GM18520 (cell line): ENCODE measurements at regions not wholly inside any gene's neighbourhood (a gene's known extent, or its start where the extent isn't known, plus 50 kb on each side); places are given as distances from the start of the nearest gene placed in this dataset.
"Not testable (repeated sequence)": the region's sequence is repeated elsewhere in the genome, so short reads cannot be mapped to it uniquely, and the experiment has no call there.

Experiments
- ATAC-seq: cut with Tn5 transposase; IDR thresholded peaks from one replicate; pipeline ENCODE4 v1.9.1; 2021; ENCODE audit not compliant: unreplicated experiment

DNA sequence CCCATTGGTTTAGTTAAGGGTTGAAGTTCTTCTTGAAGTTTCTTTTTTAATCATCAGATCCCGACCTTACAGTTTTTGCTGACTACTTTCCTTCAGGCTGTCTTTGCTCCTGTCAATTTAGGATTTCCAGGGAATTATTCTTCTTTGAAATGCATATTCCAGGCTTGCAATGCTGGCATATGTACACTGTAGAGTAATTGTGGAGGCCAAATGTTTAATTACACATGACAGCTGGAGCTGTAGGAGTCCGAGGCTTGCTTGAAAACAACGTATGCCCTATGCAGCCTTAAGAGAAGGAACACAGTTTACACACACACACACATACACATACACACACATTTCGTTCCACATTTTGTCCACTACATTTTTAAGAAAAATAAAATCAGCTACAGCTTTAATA is 602.3 kb downstream of the TMEM182 start:
- ATAC-seq, result no peak

GRCh38 chr2:103365071-103365470 is 603.2 kb downstream of the TMEM182 start:
- ATAC-seq, result no peak

- no peak for ATAC-seq
These were observed 606.0 kb downstream of the TMEM182 start for GRCh38 chr2:103367877-103368276.

DNA sequence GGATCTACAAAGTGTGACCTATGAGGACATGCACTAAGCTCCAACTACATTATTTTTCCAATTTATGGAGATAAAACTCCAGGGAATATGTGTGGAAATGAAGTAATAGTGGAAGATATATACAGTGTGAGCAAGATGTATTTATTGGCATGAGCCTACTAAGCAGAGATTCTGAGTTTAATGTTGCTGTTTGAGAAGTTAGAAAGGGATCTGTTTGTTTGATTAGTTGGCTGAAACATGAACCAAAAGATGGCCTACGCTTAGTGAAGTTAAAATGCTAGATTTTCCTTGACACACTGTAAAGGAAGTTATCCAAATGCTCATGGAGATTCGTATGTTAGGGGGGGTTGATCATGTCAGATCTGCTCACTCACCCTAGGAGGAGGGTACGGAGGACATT is 621.7 kb downstream of the TMEM182 start:
- ATAC-seq, result no peak

GRCh38 chr2:103386872-103387271 is 625.0 kb downstream of the TMEM182 start:
- no peak for ATAC-seq

DNA sequence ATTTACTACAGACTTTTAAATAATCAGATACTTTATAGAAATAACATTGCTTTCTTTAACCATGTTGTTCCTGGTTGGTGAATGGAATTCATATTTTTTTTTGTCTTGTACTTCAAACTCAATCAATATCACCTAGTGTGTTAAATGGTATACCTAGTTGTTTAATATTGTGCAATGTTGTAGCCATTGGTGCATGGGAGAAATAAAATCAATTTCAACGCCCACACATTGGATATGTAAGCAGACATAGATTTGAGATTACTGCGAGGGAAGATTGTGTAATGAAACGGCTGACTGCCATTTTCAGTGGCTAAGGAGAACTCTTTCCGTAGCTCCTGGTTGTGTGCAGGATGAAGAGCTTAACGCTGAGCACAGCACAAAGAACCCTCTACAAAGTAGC is 626.1 kb downstream of the TMEM182 start:
- ATAC-seq, result no peak

- no peak for ATAC-seq
These were observed 634.3 kb downstream of the TMEM182 start for GRCh38 chr2:103396152-103396551.

DNA sequence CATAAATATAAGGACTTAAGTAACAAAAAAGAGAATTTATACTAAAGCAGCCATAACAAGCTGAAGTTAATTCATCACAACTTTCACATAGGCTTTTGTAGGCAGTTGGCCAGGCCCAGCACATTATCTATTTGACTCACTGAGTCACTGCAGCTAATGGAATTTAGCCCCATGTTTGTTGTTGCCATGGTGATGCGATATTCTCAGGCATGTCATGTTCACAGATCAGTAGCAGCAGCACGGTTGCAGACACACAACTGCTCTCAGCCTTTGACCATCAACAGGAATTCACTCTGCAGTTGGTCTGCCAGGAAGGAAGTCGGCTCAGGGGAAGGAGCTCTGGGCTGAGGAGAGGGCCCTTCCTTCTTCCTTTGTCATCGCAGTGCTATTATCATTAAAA is 639.8 kb downstream of the TMEM182 start:
- no peak for ATAC-seq

- no peak for ATAC-seq
These were observed 640.5 kb downstream of the TMEM182 start for GRCh38 chr2:103402336-103402735.

- no peak for ATAC-seq
These were observed 641.1 kb downstream of the TMEM182 start for GRCh38 chr2:103402944-103403343.

DNA sequence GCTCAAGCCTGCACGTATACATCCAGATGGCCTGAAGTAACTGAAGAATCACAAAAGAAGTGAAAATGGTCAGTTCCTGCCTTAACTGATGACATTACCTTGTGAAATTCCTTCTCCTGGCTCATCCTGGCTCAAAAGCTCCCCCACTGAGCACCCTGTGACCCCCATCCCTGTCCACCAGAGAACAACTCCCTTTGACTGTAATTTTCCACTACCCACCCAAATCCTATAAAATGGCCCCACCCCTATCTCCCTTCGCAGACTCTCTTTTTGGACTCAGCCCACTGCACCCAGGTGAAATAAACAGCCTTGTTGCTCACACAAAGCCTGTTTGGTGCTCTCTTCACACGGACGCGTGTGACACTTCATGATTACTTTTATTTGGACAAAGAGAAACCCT is 641.6 kb downstream of the TMEM182 start:
- ATAC-seq, result not testable (repeated sequence)

DNA sequence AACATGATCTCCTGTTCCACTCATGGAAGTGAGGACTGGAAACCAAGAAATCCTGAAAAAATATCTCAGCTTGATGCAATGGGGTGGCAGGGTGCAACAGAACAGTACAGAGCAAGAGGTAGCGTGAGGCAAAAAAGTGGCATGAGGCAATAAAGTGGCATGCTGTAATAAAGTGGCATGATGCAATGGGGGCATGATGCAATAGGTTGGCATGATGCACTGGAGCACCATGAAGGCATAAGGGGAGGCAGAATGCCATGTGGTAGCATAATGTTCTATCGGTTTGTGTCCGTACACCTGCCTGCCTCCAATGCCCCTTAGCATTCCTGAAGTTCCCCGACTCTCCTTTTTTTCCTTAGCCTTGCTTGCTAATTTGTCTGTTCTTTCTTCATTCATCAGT is 648.4 kb downstream of the TMEM182 start:
- no peak for ATAC-seq

GRCh38 chr2:103419506-103419905 is 657.7 kb downstream of the TMEM182 start:
- ATAC-seq, result no peak

GRCh38 chr2:103423100-103423499 is 661.3 kb downstream of the TMEM182 start:
- no peak for ATAC-seq

DNA sequence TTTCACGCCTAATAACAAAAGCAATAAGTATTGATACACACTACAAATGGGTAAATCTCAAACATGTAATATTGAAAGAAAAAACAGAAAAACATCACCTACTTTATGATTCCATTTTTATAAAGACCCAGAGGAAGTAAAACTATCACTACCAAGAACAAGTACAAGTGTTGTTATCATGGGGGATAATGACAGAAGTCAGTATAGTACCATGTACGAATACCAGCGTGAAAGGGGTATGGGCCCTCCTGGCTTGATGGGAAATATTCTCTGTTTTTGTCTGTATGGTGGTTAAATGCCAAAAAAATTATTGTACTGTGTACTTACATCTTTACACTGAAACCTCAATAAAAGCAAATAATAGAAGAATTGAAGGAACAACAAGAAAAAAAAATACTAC is 665.7 kb downstream of the TMEM182 start:
- no peak for ATAC-seq

GRCh38 chr2:103430191-103430590 is 668.4 kb downstream of the TMEM182 start:
- ATAC-seq, result no peak

DNA sequence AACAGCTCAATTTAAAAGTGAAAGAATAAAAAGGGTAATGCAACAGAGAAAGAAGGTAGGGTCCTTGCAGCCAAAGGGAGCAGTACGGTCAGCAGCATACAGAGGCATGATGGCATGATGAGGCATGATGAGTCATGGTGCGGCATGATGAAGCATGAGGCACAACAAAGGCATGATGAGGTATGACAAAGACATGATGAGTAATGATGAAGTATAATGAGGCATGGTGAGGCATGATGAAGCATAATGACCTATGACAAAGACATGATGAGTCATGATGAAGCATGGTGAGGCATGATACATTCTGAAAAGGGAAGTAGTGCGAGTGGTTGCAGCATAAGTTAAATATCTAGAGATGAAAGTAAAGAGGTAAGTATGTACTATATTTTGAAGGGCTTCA is 673.2 kb downstream of the TMEM182 start:
- ATAC-seq, result peak; percentile 44

GRCh38 chr2:103437161-103437560 is 675.3 kb downstream of the TMEM182 start:
- ATAC-seq, result no peak

- ATAC-seq, result no peak
These were observed 683.5 kb downstream of the TMEM182 start for GRCh38 chr2:103445347-103445746.

DNA sequence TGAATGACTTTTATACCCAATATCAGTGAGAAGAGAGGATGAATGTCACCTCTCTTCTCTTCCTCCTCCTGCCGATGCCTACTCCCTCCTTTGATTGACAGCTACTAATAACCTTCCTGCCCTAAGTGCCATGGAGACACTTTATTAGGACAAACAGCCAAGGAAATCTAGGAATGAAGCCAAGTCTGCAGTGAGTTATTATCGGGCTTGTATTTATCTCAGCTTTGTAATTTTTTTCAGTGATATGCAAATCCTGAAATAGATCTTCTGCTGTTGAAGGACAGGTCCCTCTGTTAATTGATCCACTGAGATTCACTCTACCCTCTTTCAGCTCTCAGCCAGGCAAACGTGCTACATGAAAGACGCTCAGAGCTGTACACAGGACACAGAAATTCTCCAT is 686.7 kb downstream of the TMEM182 start:
- no peak for ATAC-seq

- ATAC-seq, result no peak
These were observed 689.5 kb downstream of the TMEM182 start for GRCh38 chr2:103451283-103451682.

GRCh38 chr2:103459283-103459682 is 697.5 kb downstream of the TMEM182 start:
- ATAC-seq, result no peak

- ATAC-seq, result no peak
These were observed 700.3 kb downstream of the TMEM182 start for GRCh38 chr2:103462101-103462500.

- no peak for ATAC-seq
These were observed 700.9 kb downstream of the TMEM182 start for GRCh38 chr2:103462712-103463111.
